IPS DF 4.7 (cell line): ENCODE measurements at regions not wholly inside any gene's neighbourhood (a gene's known extent, or its start where the extent isn't known, plus 50 kb on each side); places are given as distances from the start of the nearest gene placed in this dataset.
"Not testable (repeated sequence)": the region's sequence is repeated elsewhere in the genome, so short reads cannot be mapped to it uniquely, and the experiment has no call there.

Source experiments
- DNase-seq: peaks from one replicate; pipeline ENCODE4 v3.0.0-alpha.2; 2013; ENCODE audit warnings: low spot score; ENCODE audit errors: extremely low read depth

DNA sequence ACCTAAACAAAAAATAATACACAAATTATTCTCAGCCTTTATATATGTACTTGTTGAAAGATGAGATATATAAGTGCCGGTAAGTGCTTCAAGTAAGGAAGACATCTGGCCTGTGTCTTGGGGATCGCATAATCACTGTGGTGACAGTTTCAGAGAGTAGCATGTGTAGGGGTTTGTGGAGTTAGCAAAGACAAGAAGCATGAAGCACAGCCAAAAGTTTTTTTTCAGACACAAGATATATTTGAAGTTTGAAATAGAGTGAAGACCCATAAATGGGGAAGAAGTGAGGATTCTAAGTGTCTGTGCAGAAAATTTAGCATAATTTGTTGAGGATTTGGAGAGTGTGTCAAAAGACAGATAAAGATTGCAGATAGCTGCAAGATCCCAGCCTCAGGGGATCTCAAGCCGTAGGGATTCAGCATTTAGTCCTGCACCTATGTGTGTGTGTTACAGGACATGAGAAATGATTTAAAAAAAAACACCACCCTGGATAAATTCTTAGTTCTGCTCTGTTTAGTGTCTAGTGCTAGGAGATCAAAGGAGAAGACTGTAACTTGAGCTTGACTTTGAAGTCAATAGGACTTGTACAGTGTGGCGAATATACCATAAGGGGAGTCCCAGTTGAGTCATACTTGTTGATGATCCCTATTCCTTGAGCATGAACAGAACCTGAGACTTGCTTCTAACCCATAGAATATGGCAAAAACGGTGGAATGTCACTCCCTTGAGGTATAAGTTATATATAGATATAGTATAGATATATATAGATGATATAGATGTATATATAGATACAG, 123.9 kb upstream of the GRM7 start:
- no peak for DNase-seq

DNA sequence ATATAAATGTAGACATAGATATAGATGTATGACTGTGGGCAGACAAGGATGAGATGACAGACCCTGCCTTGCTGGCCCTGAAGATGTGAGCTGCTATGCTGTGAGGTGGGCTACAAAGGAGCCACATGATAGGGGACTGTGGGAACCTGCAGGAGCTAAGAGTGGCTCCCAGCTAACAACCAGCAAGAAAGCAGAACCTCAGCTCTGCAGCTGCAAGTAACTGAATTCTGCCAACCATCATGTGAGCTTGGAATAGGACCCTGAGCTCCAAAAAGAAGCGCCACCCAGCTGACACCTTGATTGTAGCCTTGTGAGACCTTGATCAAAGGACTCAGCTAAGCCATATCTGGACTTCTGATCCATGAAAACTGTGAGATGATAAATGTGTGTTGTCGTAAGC, 123.3 kb upstream of the GRM7 start:
- no peak for DNase-seq

DNA sequence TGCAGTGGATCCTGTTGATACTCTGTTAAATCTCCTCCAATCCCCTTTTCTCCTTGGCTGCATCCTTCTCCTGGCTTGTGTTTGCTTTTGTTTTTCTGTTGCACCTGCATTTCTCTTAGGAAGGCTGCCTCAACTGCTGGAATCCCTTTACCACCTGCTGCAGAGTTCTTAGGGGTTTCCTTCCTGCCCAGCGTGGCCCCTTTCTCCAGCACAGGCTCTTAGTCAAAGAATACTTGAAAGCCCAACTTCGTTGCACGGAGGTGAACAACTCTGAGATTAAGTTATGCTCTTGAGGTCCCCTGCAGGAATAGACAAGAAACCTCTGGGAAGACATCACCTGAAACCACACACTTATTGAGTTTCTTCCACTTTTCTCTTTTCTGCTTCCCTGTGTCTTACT, 121.6 kb upstream of the GRM7 start:
- no peak for DNase-seq

DNA sequence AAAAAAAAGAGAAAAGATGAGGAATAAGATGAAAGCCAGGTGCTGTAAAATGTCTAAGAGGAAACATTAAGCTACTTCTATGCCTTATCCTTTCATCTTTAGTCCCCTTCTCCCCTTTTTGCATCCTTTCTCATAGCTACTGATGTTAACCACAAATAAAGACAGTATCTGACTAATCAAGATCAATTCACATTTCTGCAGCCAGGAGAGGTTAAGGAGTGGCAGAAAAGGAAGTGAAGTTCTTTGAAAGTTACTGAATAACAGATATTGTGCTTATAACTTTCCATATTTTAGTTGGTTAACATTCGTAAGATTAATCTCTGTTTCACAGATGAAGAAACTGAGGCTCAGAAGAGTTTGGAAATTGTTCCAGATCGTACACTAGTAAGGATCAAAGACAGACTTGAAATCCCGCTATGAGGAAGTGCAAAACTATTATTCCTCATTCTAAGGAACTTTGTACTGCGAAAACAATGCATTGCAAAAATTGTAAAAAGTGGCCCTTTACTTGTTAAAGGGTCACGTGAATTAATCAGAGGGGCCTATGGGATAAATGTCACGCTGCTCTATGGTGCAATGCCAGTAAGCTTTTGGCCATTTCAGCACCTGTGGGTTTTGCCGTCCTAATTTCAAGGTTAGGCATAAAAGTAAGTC, 117.7 kb upstream of the GRM7 start:
- DNase-seq, result no peak

DNA sequence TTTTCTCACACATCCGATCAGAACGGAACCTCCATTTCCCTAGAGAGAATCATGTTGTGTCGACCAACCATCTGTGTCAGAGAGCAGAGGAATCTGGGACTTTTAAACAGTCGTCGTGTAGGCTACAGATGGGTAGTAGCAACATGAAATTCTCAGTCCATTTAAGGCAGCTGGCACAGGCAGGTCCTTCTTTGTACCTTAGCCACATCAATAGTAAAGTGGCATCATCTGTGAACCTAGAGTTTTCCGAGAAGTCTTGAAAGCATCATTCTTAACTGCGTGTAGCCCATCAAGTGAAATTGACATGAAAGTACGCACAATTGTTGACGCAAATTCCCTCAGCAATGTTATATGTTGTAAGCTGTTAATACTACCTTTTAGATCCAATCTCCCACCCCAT, 114.5 kb upstream of the GRM7 start:
- no peak for DNase-seq

DNA sequence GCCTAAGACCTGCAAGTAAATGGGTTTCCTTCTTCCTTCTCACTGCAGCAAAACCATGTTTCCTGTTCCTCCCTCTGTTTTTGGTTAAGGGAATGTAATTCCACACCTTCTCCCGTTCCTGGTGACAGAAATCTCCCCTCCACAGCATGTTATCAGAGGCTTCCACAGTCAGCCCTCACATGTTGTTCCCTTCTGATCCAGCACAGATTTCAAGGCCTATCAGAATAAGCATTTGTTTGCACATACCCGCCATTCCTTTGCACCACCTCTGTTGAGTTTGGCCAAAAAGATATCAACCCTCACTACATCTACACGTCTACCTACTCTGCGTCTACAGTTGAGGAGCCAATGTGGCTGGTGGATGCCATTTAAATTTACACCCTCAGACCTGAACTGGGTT, 113.9 kb upstream of the GRM7 start:
- no peak for DNase-seq

DNA sequence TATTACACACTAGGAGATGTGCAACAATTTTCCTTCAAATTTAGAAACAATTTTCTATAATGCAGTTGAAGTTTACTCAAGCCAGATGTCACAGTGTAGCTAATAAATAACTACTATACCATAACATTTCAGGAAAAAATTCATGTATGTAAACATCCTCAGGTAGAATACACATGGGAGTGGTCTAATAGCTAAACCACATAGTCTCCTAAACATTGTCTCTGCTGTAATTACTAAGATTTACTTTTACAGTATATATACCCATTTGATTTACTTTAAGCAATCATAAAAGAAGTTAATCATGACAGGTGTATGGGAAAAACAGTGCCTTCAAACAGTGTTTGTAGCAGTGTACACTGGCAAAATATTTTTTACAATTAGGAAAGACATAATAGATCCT, 110.1 kb upstream of the GRM7 start:
- DNase-seq, result no peak

DNA sequence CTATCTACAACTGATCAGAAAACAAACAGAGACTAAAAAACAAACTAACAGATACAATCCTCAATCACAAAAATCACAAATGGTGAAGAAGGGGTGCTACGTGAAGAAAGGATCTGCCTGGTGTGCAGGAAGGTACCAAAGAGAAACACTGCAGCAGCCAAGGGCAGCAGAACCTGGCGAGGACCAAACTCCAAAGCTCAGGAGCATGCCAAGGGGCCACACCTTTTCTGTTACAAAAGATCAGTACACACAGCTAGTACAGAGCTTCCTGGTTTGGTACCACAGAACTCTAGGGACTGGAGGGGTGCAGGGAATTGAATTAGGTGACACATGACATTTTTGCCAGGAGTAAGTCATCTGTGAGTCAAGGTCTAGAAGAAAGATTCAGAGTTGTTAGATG, 107.4 kb upstream of the GRM7 start:
- no peak for DNase-seq

DNA sequence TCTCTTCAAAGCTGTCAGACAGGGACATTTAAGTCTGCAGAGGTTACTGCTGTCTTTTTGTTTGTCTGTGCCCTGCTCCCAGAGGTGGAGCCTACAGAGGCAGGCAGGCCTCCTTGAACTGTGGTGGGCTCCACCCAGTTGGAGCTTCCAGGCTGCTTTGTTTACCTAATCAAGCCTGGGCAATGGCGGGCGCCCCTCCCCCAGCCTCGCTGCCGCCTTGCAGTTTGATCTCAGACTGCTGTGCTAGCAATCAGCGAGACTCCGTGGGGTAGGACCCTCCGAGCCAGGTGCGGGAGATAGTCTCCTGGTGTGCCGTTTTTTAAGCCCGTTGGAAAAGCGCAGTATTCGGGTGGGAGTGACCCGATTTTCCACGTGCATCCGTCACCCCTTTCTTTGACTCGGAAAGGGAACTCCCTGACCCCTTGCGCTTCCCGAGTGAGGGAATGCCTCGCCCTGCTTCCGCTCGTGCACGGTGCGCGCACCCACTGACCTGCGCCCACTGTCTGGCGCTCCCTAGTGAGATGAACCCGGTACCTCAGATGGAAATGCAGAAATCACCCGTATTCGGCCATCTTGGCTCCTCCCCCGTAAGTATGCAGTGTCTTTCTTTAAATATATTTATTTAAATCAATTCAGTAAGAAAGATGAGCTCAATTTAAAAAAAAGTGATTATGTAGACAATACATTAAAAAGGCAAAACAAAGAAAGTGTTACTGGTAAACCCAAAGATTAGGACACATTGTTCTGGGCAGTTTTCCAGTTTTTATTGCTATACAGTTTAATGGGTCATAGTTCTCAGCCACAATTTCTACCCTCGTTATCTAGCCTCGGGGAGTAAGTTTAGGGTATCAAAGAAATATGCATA, 91.2 kb upstream of the GRM7 start:
- not testable (repeated sequence) for DNase-seq

DNA sequence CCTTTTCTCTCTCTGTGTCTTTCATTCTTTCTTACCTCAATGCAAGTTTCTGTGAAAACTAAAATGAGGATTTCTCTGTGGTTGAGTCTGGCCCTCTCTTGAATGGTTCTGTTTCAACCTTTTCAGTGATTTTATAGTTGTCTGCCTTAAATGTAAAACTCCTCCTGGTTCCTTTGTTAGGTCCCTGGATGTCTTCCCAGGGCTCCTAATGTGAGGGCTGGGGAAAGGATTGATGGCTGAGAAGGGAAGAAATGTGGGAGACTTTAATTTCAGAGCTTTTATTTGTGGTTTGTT, 90.6 kb upstream of the GRM7 start:
- DNase-seq, result no peak

DNA sequence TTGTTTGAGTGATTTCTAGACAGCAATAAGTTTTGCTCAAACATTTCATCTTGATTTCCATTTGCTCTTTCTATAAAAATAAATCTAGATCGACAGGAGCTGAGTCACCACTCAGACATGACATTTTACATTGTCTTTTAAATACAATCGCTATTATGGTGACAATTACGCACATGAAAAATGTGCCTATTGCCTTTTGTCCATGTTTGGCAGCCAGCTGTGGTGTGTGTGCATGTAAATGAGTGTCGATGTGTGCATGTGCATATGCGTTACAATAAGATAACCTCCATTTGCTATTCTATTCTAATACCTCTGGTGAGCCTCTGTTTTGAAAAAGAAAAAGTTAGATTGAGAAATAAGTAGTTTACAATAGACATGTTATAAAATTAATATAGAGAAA, 89.7 kb upstream of the GRM7 start:
- no peak for DNase-seq

DNA sequence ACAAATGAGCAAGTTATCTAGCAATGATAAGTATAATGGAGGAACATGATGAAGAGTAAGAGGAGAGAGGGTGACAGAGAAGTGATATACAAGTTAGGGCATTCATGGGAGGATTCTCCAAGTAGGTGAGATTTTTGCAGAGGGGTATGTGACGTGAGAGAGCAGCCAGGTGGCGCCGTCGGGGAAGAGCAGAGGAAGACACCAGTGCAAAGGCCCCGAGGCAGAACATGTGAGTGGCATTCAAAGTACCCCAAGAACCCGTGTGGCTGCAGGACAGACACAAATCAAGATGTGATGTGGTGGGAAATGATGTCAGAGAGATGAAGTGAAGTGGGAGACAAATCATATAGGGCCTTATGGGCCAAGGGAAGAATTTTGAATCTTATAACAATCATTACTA, 81.8 kb upstream of the GRM7 start:
- no peak for DNase-seq

DNA sequence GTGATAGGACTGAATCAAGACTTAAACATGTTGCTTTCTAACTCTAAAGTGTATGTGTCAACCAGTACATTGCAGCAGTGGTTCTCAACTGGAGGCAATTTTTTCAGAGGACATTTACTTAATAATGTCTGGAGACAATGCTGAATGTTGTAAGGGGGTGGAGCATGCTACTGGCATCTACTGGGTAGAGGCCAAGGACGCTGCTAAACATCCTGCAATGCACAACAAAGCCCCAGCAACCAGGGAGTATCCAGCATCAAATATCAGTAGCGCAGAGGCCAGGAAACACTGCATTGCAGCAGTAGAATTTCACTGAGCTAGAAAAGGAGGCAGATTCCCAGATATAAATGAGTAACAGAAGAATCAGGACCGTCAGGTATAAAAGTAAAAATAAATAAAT, 79.8 kb upstream of the GRM7 start:
- DNase-seq, result no peak

DNA sequence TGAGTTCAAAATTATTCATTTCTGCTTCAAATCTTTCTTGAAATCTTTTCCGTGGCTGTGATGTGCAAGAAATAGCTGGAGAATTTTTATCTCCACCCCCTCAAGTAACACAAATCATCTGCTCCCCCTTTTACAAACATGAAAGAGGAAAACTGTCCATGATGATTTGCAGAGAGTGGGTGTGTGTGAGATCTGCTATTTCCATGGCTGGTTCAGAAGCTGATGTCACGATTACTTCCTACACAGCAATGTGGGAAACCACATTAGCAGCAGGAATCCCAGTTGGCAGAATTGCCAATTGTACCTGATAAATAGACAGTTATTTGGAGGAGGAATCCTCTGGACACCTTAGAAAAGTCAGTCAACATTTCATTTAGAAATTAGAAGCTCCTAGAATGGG, 75.2 kb upstream of the GRM7 start:
- no peak for DNase-seq

DNA sequence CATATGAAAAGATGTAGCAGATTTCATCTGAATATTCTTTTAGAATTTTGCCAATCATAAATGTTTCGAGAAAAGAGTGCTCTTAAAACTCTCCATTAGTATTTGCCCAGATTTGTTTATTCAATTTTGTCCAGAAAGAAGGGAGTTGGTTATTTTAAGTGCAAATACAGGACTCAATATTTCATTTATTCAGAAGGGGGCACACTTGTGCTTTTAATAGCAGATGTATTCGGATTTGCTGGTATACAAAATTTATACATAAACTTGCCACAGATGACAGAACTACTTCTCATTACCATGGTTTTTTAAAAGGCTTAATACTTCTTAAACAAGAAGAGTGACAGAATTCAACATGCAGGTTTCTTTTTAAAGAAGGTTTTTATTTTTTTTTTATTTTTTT, 69.8 kb upstream of the GRM7 start:
- DNase-seq, result no peak

DNA sequence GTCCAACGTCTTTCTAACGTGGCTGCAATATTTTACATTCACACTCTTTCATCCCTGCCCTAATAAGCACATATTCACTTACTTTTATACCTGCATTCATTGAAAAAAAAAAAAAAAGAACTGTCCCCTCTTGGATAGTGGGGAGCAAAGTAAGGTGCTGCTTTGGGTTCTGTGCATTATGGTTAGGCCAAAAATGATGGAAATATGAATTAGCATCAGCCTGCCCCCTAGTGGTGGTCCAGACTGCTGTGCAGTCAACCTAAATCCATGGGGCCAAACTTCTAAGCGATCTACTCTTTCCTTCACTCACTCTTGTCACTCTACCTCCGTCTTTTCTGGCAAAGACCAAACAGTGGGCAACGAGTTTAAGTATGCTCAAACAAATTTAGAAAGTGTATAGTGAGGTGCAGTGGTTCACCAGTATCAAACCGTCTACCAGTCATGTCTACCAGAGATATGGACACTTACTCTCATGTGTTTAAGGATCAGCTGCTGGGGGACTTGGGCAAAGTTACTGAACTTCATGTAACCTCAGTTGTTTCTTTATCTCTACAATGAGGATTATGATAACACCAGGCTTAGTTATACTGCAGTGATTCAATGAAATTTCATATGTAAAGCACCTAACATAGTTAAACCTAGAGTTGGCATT, 61.5 kb upstream of the GRM7 start:
- DNase-seq, result no peak

DNA sequence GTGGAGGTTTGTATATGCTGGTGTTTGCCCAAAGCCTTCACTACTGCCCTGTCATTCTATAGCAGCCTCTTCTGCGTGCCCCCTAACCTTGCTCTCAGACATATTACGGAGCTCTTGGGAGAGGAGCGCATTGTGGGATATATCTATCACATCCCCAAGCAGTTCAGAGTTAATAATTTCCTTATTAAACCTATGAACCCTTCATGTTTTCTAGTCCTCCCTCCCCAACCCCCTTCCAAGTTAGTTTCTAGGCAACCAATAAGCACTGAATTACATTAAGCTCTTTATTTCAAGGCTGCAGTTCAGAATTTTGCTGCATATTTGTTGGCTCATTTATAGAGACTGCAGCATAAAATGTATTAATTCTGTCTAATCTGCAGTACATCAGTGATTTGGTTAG, 57.3 kb upstream of the GRM7 start:
- DNase-seq, result no peak

DNA sequence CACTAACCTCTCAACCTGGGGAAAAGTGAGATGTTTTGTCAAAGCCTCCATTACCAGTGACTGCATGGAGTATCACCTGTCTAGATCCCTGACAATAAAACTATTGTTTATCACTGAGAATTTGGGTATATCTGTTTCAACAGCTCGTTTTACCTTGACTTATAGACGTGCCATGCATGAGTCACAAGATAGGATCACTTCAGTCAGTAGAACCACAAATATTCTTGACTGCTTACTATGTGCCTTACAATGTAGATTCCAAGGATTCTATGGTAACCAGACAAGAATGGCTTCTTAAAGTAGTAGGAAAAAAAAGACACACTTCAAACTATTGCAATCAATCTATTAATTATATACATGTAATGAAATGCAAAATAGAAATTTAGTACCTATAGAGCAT, 55.7 kb upstream of the GRM7 start:
- no peak for DNase-seq

DNA sequence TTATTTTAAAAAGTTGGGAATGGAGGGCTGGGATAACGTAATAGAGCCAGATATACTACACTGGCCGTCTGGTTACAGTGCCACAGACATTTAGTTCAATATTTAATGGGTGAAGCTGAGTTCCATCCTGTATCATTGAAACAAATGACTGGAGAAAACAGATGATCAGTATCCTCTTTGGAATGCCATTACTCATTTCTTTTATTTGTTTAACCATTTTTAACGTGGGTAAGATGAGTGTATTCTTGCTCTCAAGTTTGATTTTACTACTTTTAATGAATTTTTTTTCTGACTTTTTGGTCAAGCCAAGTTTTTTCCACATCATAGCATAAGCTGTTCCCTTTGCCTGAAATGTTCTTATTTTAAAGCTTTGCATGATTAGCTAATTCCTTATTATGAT, 53.9 kb upstream of the GRM7 start:
- no peak for DNase-seq

DNA sequence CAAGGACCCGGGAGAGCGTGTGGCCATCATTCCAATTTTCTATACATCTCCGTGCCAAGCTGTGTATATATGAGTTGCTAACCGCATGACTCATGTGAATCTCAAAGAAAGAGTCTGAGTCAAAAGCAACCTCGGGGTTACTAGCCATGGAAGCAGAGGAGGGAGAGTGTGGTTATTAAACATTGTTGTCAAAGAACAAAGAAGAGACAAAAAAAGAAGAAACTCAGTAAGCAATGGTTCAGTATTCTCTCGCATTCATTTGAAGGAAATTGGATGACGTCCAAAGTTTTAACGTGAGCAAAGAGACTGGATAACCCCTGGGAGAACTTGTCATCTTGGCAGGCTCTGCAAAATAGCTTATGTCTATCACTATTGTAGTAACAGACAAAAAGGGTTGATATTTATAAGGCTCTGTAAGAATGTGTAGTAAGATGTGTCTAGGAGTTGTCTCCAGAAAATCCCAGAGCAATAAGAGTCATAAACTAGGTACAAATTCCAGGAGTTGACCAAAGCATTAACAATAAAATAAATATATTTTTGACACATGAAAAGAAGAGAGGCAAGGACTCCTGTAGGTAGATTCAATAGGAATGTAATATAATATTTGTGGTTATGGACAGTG, 52.8 kb upstream of the GRM7 start:
- DNase-seq, result no peak

DNA sequence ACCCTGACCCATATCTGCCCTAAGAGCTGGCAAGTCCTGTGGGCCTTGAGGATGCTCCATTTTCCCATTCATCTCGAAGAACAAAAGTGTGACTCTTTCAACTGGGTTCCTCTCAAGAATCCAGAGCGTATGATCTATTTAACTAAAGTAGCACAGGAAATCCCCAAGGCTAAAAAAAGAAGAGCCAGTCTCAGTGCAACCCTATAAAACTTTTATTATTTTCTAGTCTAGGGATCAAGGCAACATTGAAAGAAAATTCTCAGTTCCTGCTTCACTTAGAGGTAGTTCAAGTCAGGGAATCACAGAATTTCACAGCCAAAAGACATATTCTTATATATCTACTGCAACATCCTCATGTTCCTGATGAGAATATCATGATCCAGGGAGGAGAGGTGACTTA, 51.6 kb upstream of the GRM7 start:
- DNase-seq, result no peak
